Inflammatory macrophage (primary cell): ENCODE measurements at regions not wholly inside any gene's neighbourhood (a gene's known extent, or its start where the extent isn't known, plus 50 kb on each side); places are given as distances from the start of the nearest gene placed in this dataset.
"Not testable (repeated sequence)": the region's sequence is repeated elsewhere in the genome, so short reads cannot be mapped to it uniquely, and the experiment has no call there.

Experiments used
- DNase-seq, 2 donors: peaks; one replicate each; pipeline ENCODE4 v3.0.0-alpha.2; 2020 to 2022

GRCh38 chr22:48060266-48060665 lies 1297.8 kb downstream of the TBC1D22A start:
- DNase-seq: no peak

GRCh38 chr22:48059521-48059920 lies 1297.1 kb downstream of the TBC1D22A start:
- not testable (repeated sequence) for DNase-seq

- no peak for DNase-seq
Measured at GRCh38 chr22:48057116-48057835, 1294.8 kb downstream of the TBC1D22A start.

GRCh38 chr22:48055827-48056226 lies 1293.4 kb downstream of the TBC1D22A start:
- no peak for DNase-seq

GRCh38 chr22:48055185-48055584 lies 1292.7 kb downstream of the TBC1D22A start:
- DNase-seq: no peak

- no peak for DNase-seq
Measured at GRCh38 chr22:48054596-48054995, 1292.1 kb downstream of the TBC1D22A start.

GRCh38 chr22:48053973-48054372 lies 1291.5 kb downstream of the TBC1D22A start:
- DNase-seq: no peak

GRCh38 chr22:48053486-48053885 lies 1291.0 kb downstream of the TBC1D22A start:
- no peak for DNase-seq

GRCh38 chr22:48052621-48052890 lies 1290.1 kb downstream of the TBC1D22A start:
- no peak for DNase-seq

- no peak for DNase-seq
Measured at GRCh38 chr22:48051796-48052620, 1289.6 kb downstream of the TBC1D22A start.

GRCh38 chr22:48050836-48051235 lies 1288.4 kb downstream of the TBC1D22A start:
- no peak for DNase-seq

GRCh38 chr22:48049116-48049515 lies 1286.7 kb downstream of the TBC1D22A start:
- DNase-seq: no peak

- no peak for DNase-seq
Measured at GRCh38 chr22:48047722-48048500, 1285.5 kb downstream of the TBC1D22A start.

GRCh38 chr22:48045369-48045768 lies 1282.9 kb downstream of the TBC1D22A start:
- DNase-seq: no peak

- no peak for DNase-seq
Measured at GRCh38 chr22:48044487-48045060, 1282.1 kb downstream of the TBC1D22A start.

GRCh38 chr22:48043581-48043980 lies 1281.1 kb downstream of the TBC1D22A start:
- no peak for DNase-seq

GRCh38 chr22:48042621-48043395 lies 1280.4 kb downstream of the TBC1D22A start:
- no peak for DNase-seq

- no peak for DNase-seq
Measured at GRCh38 chr22:48039326-48039725, 1276.9 kb downstream of the TBC1D22A start.

GRCh38 chr22:48037618-48038017 lies 1275.2 kb downstream of the TBC1D22A start:
- DNase-seq: no peak

GRCh38 chr22:48035897-48036296 lies 1273.4 kb downstream of the TBC1D22A start:
- DNase-seq: no peak

- DNase-seq: no peak
Measured at GRCh38 chr22:48031589-48031988, 1269.1 kb downstream of the TBC1D22A start.

GRCh38 chr22:48025096-48025495 lies 1262.6 kb downstream of the TBC1D22A start:
- DNase-seq: no peak
